HCT116 (cell line): ENCODE measurements at regions not wholly inside any gene's neighbourhood (a gene's known extent, or its start where the extent isn't known, plus 50 kb on each side); places are given as distances from the start of the nearest gene placed in this dataset.

Experiments used
- ATAC-seq: fragments of 200-7000 bp; cut with Tn5 transposase; 2 replicates; pipeline ENCODE4 v1.9.1; 2020; ENCODE audit warnings: mild to moderate bottlenecking, moderate library complexity
- BruUV-seq: library from RNA; stranded (reverse); fragments of 400-500 nt; replicated peaks from 2 replicates; lab custom pipeline; 2021; lab: Mats Ljungman, UMichigan
- CTCF ChIA-PET: fragments of 300-600 bp; sonication (Branson Sonifier 250); formaldehyde crosslinking; loops from one replicate; lab custom pipeline; 2021; ENCODE audit warnings: antibody characterized with exemption; lab: Charles Lee
- POLR2A ChIA-PET: fragments of 300-600, 350-600 bp; sonication (Branson Sonifier 250); formaldehyde crosslinking; loops from one replicate; lab custom pipeline; 2021; ENCODE audit warnings: antibody characterized with exemption; lab: Charles Lee
- RAD21 ChIA-PET, 2 experiments: fragments of 300-600 bp; sonication (Branson Sonifier 250); formaldehyde crosslinking; loops; one replicate each; lab custom pipeline; 2023; ENCODE audit warnings: low total read pairs in 2 of 2; ENCODE audit not compliant: uncharacterized antibody in 2 of 2, unreplicated experiment in 2 of 2, low non-redundant PET in 1 of 2; lab: Charles Lee
- DNase-seq: peaks from one replicate; pipeline ENCODE4 v3.0.0-alpha.2; 2010; ENCODE audit warnings: low read depth, low spot score
- H2AFZ ChIP-seq: fragments of 200-600 bp; shearing (Covaris generic), sonication (generic); 2 replicates; pipeline ENCODE4 v1.6.1; 2017; ENCODE audit warnings: low read depth, mixed run types, mixed read lengths, antibody characterized with exemption, low read length; ENCODE audit not compliant: poor library complexity, severe bottlenecking
- H3K27ac ChIP-seq: 2 replicates; pipeline ENCODE4 v1.5.1; 2012; ENCODE audit warnings: low read depth, low read length
- H3K27me3 ChIP-seq: fragments of 200-600 bp; sonication (generic); 2 replicates; pipeline ENCODE4 v1.6.1; 2016; ENCODE audit warnings: mixed run types, low read length, mixed read lengths; ENCODE audit not compliant: insufficient read depth
- H3K36me3 ChIP-seq, 2 experiments: fragments of 200-500 bp in 1 of 2; fragments of 200-600 bp in 1 of 2; sonication (Bioruptor generic) in 1 of 2; sonication (generic) in 1 of 2; 2 replicates each; pipeline versions ENCODE4 v1.5.1 to v1.6.1; 2014 to 2016; ENCODE audit warnings: low read length in 2 of 2, inconsistent platforms in 1 of 2, mixed read lengths in 1 of 2, mixed run types in 1 of 2; ENCODE audit not compliant: insufficient read depth in 2 of 2, control insufficient read depth in 1 of 2
- H3K4me1 ChIP-seq, 2 experiments: fragments of 200-600 bp in 1 of 2; sonication (generic) in 1 of 2; 2 replicates each; pipeline versions ENCODE4 v1.5.1 to v1.6.1; 2012 to 2017; ENCODE audit warnings: low read length in 2 of 2, inconsistent platforms in 1 of 2, mild to moderate bottlenecking in 1 of 2, mixed read lengths in 1 of 2, mixed run types in 1 of 2, moderate library complexity in 1 of 2; ENCODE audit not compliant: insufficient read depth in 2 of 2, control insufficient read depth in 1 of 2
- H3K4me2 ChIP-seq: fragments of 200-600 bp; sonication (generic); 2 replicates; pipeline ENCODE4 v1.6.1; 2017; ENCODE audit warnings: mixed run types, low read length, mixed read lengths
- H3K4me3 ChIP-seq, 2 experiments: fragments of 200-600 bp in 1 of 2; sonication (generic) in 1 of 2; replicated peaks in 1 of 2; 2 replicates each; pipeline ENCODE4 v1.5.1; 2011 to 2016; ENCODE audit warnings: low read length in 2 of 2, control low read depth in 1 of 2, low read depth in 1 of 2, mild to moderate bottlenecking in 1 of 2, mixed read lengths in 1 of 2, mixed run types in 1 of 2
- H3K79me2 ChIP-seq: fragments of 200-600 bp; sonication (generic); 2 replicates; pipeline ENCODE4 v1.6.1; 2017; ENCODE audit warnings: mild to moderate bottlenecking, mixed run types, low read length, moderate library complexity, mixed read lengths; ENCODE audit not compliant: insufficient read depth
- H3K9ac ChIP-seq: fragments of 200-600 bp; sonication (generic); 2 replicates; pipeline ENCODE4 v1.6.1; 2016; ENCODE audit warnings: low read length, mixed read lengths
- H3K9me2 ChIP-seq: fragments of 200-600 bp; sonication (generic), shearing (Covaris generic); 2 replicates; pipeline ENCODE4 v1.6.1; 2017; ENCODE audit warnings: mixed run types, mild to moderate bottlenecking, moderate library complexity; ENCODE audit not compliant: insufficient read depth
- H3K9me3 ChIP-seq, 2 experiments: fragments of 200-500 bp in 1 of 2; fragments of 200-600 bp in 1 of 2; sonication (Bioruptor generic) in 1 of 2; sonication (generic) in 1 of 2; 2 replicates each; pipeline ENCODE4 v1.6.1; 2014 to 2017; ENCODE audit warnings: low read length in 2 of 2, mixed read lengths in 2 of 2, inconsistent platforms in 1 of 2, low read depth in 1 of 2, mild to moderate bottlenecking in 1 of 2, mixed run types in 1 of 2, moderate library complexity in 1 of 2; ENCODE audit not compliant: control insufficient read depth in 1 of 2, insufficient read depth in 1 of 2
- H4K20me1 ChIP-seq: fragments of 200-600 bp; sonication (generic), shearing (Covaris generic); 2 replicates; pipeline ENCODE4 v1.6.1; 2017; ENCODE audit warnings: mixed run types, mild to moderate bottlenecking, moderate library complexity; ENCODE audit not compliant: insufficient read depth
- ATF3 ChIP-seq: IDR thresholded peaks from 2 replicates; pipeline ENCODE4 v1.6.1; 2012
- CBX3 ChIP-seq: IDR thresholded peaks from 2 replicates; pipeline ENCODE4 v1.6.1; 2012; ENCODE audit warnings: low read depth
- EGR1 ChIP-seq: IDR thresholded peaks from 2 replicates; pipeline ENCODE4 v1.6.1; 2012; ENCODE audit warnings: low read depth
- ELF1 ChIP-seq: IDR thresholded peaks from 2 replicates; pipeline ENCODE4 v1.6.1; 2012; ENCODE audit warnings: low read depth, borderline replicate concordance
- EZH2 ChIP-seq: fragments of 200-600 bp; sonication (generic); IDR thresholded peaks from 2 replicates; pipeline ENCODE4 v1.6.1; 2017; ENCODE audit warnings: antibody characterized with exemption, mixed run types
- EZH2phosphoT487 ChIP-seq: fragments of 200-600 bp; IDR thresholded peaks from 2 replicates; pipeline ENCODE4 v1.6.1; 2018; ENCODE audit warnings: antibody characterized with exemption, borderline replicate concordance
- FOSL1 ChIP-seq: IDR thresholded peaks from 2 replicates; pipeline ENCODE4 v1.6.1; 2012; ENCODE audit warnings: low read depth
- JUND ChIP-seq: IDR thresholded peaks from 2 replicates; pipeline ENCODE4 v1.6.1; 2012
- POLR2A ChIP-seq: IDR thresholded peaks from 2 replicates; pipeline ENCODE4 v1.7.0; 2011; ENCODE audit warnings: borderline replicate concordance; ENCODE audit not compliant: insufficient read depth, insufficient read length; ENCODE audit errors: extremely low read depth
- POLR2AphosphoS5 ChIP-seq: IDR thresholded peaks from 2 replicates; pipeline ENCODE4 v1.6.1; 2011; ENCODE audit warnings: mild to moderate bottlenecking, low read depth, low read length, moderate library complexity
- RAD21 ChIP-seq: IDR thresholded peaks from 2 replicates; pipeline ENCODE4 v1.6.1; 2012; ENCODE audit warnings: low read depth, mild to moderate bottlenecking
- REST ChIP-seq: IDR thresholded peaks from 2 replicates; pipeline ENCODE4 v1.6.1; 2012; ENCODE audit warnings: low read depth
- SRF ChIP-seq: IDR thresholded peaks from 2 replicates; pipeline ENCODE4 v1.6.1; 2012; ENCODE audit warnings: low read depth
- TCF7L2 ChIP-seq: IDR thresholded peaks from 2 replicates; pipeline ENCODE4 v1.7.0; 2011; ENCODE audit warnings: borderline replicate concordance, inconsistent platforms; ENCODE audit not compliant: insufficient read depth, insufficient read length; ENCODE audit errors: extremely low read depth
- YY1 ChIP-seq: IDR thresholded peaks from 2 replicates; pipeline ENCODE4 v1.6.1; 2011; ENCODE audit warnings: low read length, low read depth, moderate library complexity, mild to moderate bottlenecking; ENCODE audit not compliant: insufficient replicate concordance; ENCODE audit errors: extremely low read depth
- ZFX ChIP-seq: fragments of 450-650 bp; IDR thresholded peaks from 2 replicates; pipeline ENCODE4 v1.6.1; 2017
- ZNF274 ChIP-seq: fragments of 200-500 bp; sonication (Bioruptor generic); IDR thresholded peaks from 2 replicates; pipeline ENCODE4 v1.6.1; 2014; ENCODE audit warnings: mild to moderate bottlenecking, low read depth, low read length, inconsistent platforms
- intact Hi-C: fragments of 100-400 bp; cut with micrococcal nuclease; formaldehyde crosslinking; loops from 2 replicates; pipeline ENCODE4 v1.10.0; 2022
- TF ChIP-seq, protein P1 (sequence below): IDR thresholded peaks from 2 replicates; pipeline ENCODE4 v1.6.1; 2012
- TF ChIP-seq, protein P2 (sequence below): IDR thresholded peaks from 2 replicates; pipeline ENCODE4 v1.6.1; 2011; ENCODE audit warnings: mild to moderate bottlenecking, low read length, moderate library complexity; ENCODE audit not compliant: insufficient replicate concordance; ENCODE audit errors: extremely low read depth

DNA sequence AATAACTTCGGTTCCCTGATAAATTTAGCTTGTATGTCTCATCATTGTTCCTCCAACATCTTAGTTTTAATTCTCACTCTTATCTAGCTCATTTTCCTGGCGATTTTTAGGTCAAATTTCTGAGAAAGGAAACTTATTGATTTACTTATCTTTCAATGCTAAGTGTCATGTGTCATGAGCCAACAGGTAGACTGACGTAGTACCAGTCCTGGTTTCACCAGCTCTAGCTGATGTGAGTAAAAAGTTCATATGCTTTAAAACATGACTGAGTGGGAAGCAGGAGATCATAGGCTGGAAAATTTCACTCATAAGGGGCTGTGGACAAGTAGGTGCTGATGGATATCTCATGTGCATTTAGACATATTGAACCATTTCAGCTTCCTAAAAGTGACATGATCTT is 441.7 kb upstream of the NR3C2 start:
- no TSS peak for BruUV-seq
- Histone ChIP-seq H3K9ac (no peak overlapping the region), H3K9me2 (no peaks in the 10 kb centered on the region), H4K20me1 (no peaks in the 10 kb centered on the region), H3K36me3 (no peaks in the 10 kb centered on the region), H3K27ac (no peak overlapping the region), H2AFZ (no peak overlapping the region), H3K79me2 (no peaks in the 10 kb centered on the region), H3K4me1 (no peaks in the 10 kb centered on the region), H3K27me3 (no peaks in the 10 kb centered on the region), H3K4me2 (no peak overlapping the region), H3K9me3 (no peaks in the 10 kb centered on the region), H3K4me3 (no peak overlapping the region)
- POLR2A ChIA-PET, result no interaction called here
- TF ChIP-seq ZFX (no peak), POLR2AphosphoS5 (no peak), REST (no peak), ZNF274 (no peak), ELF1 (no peak), ATF3 (no peak), POLR2A (no peak), RAD21 (no peak), TCF7L2 (no peak), SRF (no peak), EGR1 (no peak), YY1 (no peak), EZH2phosphoT487 (no peak), CBX3 (no peak), EZH2 (no peak), JUND (no peak), FOSL1 (no peak)
- TF ChIP-seq, protein P1, sequence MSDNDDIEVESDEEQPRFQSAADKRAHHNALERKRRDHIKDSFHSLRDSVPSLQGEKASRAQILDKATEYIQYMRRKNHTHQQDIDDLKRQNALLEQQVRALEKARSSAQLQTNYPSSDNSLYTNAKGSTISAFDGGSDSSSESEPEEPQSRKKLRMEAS, result no peak
- TF ChIP-seq, protein P2, sequence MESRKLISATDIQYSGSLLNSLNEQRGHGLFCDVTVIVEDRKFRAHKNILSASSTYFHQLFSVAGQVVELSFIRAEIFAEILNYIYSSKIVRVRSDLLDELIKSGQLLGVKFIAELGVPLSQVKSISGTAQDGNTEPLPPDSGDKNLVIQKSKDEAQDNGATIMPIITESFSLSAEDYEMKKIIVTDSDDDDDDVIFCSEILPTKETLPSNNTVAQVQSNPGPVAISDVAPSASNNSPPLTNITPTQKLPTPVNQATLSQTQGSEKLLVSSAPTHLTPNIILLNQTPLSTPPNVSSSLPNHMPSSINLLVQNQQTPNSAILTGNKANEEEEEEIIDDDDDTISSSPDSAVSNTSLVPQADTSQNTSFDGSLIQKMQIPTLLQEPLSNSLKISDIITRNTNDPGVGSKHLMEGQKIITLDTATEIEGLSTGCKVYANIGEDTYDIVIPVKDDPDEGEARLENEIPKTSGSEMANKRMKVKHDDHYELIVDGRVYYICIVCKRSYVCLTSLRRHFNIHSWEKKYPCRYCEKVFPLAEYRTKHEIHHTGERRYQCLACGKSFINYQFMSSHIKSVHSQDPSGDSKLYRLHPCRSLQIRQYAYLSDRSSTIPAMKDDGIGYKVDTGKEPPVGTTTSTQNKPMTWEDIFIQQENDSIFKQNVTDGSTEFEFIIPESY, result no peak
- CTCF ChIA-PET, result no interaction called here
- ATAC-seq (no peak), DNase-seq (no peak)
- RAD21 ChIA-PET, result no interaction called here
- intact Hi-C loops, result no loop called here
